ENCODE measurements at regions not wholly inside any gene's neighbourhood (a gene's known extent, or its start where the extent isn't known, plus 50 kb on each side); places are given as distances from the start of the nearest gene placed in this dataset.

DNA sequence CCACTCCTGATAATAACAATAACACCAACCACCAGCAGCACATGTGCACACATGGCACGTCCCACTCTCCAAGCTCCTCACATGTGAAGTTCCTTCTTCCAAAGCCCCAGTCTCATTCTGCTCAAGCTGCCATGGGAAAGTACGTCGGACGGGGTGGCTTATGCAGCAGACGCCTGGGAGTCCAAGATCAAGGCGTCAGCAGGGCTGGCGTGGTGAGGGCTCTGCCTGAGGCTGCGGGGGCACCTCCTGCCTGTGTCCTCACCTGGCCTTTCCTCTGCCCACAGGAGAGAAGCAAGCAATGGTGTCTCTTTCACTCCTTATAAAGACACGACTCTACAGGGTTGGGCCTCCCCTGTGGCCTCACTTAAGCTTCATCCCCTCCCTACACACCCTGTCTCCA is 68.8 kb upstream of the INSIG1 start:
- H3K9me3 ChIP-seq (ENCODE audit: control insufficient read depth, insufficient read depth, low read length) = peaks cover 11% of the 10 kb centered on the region; the same call in 1 of the 2 replicates
- H3K27ac ChIP-seq (ENCODE audit: low read depth, low read length) = no peak overlapping the region
- H3K4me3 ChIP-seq (ENCODE audit: low read depth, low read length) = no peak overlapping the region
- H3K27me3 ChIP-seq (ENCODE audit: control insufficient read depth, insufficient read depth, low read length) = no peaks in the 10 kb centered on the region
- no peak for TF ChIP-seq CTCF (IDR thresholded peaks at IDR 0.05; ENCODE audit: low read depth, low read length)
- no peak for DNase-seq (ENCODE audit: low read depth, low spot score)
- ChIA-PET CTCF (interaction anchor here (1.7 kb wide), 1 partner anchor 38 kb away, joined by 8 read pairs; no protein-coding TSS in a partner anchor), POLR2A (interaction anchor here (2.0 kb wide), 1 partner anchor 69 kb away, joined by 10 read pairs; the partner anchor contains the start of gene INSIG1)

GRCh38 chr7:155229548-155230168 is 68.0 kb upstream of the INSIG1 start:
- no peak for TF ChIP-seq CTCF (IDR thresholded peaks at IDR 0.05; ENCODE audit: low read depth, low read length)
- no peak for DNase-seq (ENCODE audit: low read depth, low spot score)
- H3K27ac ChIP-seq (ENCODE audit: low read depth, low read length) = peak overlapping the region; percentile 73
- no peaks in the 10 kb centered on the region for H3K27me3 ChIP-seq (ENCODE audit: control insufficient read depth, insufficient read depth, low read length)
- POLR2A ChIA-PET = interaction anchor here (1.0 to 2.0 kb wide), 3 partner anchors 24 to 68 kb away, joined by 3 to 10 read pairs (median 5); partner anchors contain the start of gene INSIG1
- CTCF ChIA-PET = interaction anchor here (1.1 to 1.7 kb wide), 2 partner anchors 9 to 39 kb away, joined by 3 to 8 read pairs; no protein-coding TSS in a partner anchor
- H3K4me3 ChIP-seq (ENCODE audit: low read depth, low read length) = no peak overlapping the region
- peaks cover 11% of the 10 kb centered on the region; the same call in 1 of the 2 replicates for H3K9me3 ChIP-seq (ENCODE audit: control insufficient read depth, insufficient read depth, low read length)

GRCh38 chr7:155230169-155230593 is 67.5 kb upstream of the INSIG1 start:
- no peak overlapping the region for H3K4me3 ChIP-seq (ENCODE audit: low read depth, low read length)
- H3K27ac ChIP-seq (ENCODE audit: low read depth, low read length) = peak overlapping the region; percentile 73
- peaks cover 11% of the 10 kb centered on the region; the same call in 1 of the 2 replicates for H3K9me3 ChIP-seq (ENCODE audit: control insufficient read depth, insufficient read depth, low read length)
- peak; percentile 94 for DNase-seq (ENCODE audit: low read depth, low spot score)
- CTCF ChIA-PET = interaction anchor here (1.1 to 1.7 kb wide), 2 partner anchors 9 to 39 kb away, joined by 3 to 8 read pairs; no protein-coding TSS in a partner anchor
- no peak for TF ChIP-seq CTCF (IDR thresholded peaks at IDR 0.05; ENCODE audit: low read depth, low read length)
- H3K27me3 ChIP-seq (ENCODE audit: control insufficient read depth, insufficient read depth, low read length) = no peaks in the 10 kb centered on the region
- POLR2A ChIA-PET = interaction anchor here (1.0 to 2.0 kb wide), 3 partner anchors 25 to 67 kb away, joined by 3 to 10 read pairs (median 5); partner anchors contain the start of gene INSIG1

- H3K9me3 ChIP-seq (ENCODE audit: control insufficient read depth, insufficient read depth, low read length) = peaks cover 11% of the 10 kb centered on the region; the same call in 1 of the 2 replicates
- no peaks in the 10 kb centered on the region for H3K27me3 ChIP-seq (ENCODE audit: control insufficient read depth, insufficient read depth, low read length)
- no peak overlapping the region for H3K4me3 ChIP-seq (ENCODE audit: low read depth, low read length)
- H3K27ac ChIP-seq (ENCODE audit: low read depth, low read length) = no peak overlapping the region
- no peak for TF ChIP-seq CTCF (IDR thresholded peaks at IDR 0.05; ENCODE audit: low read depth, low read length)
- ChIA-PET POLR2A (no interaction called here), CTCF (no interaction called here)
- no peak for DNase-seq (ENCODE audit: low read depth, low spot score)
Measured at GRCh38 chr7:155231241-155231800, 66.4 kb upstream of the INSIG1 start.

DNA sequence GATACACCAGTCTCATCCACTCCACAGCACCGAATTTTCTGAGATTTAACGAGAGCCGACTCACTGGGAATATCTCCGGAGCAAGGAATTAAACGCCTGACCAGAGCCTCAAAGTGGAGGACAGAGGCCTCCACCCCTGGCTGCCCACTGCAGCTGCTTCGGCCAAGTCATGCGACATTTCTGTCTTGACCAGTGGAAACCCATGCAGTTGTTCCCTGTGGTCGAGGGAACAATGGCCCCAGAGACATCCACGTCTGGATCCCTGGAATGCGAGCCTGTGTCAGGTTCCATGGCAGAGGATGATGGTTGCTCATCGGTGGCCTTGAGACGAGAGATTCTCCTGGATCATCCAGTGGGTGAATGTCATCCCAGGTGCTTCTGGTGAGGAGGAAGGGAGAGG is 65.7 kb upstream of the INSIG1 start:
- Histone ChIP-seq H3K9me3 (ENCODE audit: control insufficient read depth, insufficient read depth, low read length) (peaks cover 11% of the 10 kb centered on the region; the same call in 1 of the 2 replicates), H3K27ac (ENCODE audit: low read depth, low read length) (no peak overlapping the region), H3K27me3 (ENCODE audit: control insufficient read depth, insufficient read depth, low read length) (no peaks in the 10 kb centered on the region), H3K4me3 (ENCODE audit: low read depth, low read length) (no peak overlapping the region)
- CTCF ChIA-PET = no interaction called here
- POLR2A ChIA-PET = no interaction called here
- no peak for TF ChIP-seq CTCF (IDR thresholded peaks at IDR 0.05; ENCODE audit: low read depth, low read length)
- no peak for DNase-seq (ENCODE audit: low read depth, low spot score)

Data from AG04450 (cell line).